ENCODE measurements at regions not wholly inside any gene's neighbourhood (a gene's known extent, or its start where the extent isn't known, plus 50 kb on each side); places are given as distances from the start of the nearest gene placed in this dataset.
"Not testable (repeated sequence)": the region's sequence is repeated elsewhere in the genome, so short reads cannot be mapped to it uniquely, and the experiment has no call there.

DNA sequence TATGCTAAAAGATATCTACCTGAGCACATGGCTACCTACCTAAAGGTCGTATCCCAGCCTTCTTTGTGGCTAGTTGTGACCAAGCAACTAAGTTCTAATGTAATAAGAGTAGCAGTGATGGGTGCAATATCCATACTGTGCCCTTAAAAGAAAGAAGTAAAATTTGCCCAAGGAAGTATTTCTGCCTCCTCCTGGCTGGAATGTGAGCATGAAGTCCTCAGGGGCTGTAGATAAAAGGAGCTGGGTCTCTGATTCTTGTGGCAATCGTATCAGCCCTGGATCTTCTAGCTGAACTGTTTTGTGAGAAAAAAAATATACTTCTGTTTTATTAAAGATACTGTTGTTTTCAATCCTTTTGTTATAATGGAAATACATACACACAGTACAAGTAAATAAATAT lies 217.4 kb downstream of the GPAT3 start:
- intact Hi-C loops (cut with micrococcal nuclease), result no loop called here
- Mint-ChIP-seq H3K4me3 (no peak overlapping the region), H3K27me3 (ENCODE audit: insufficient read depth) (peaks cover 2% of the 10 kb centered on the region), H3K9me3 (no peaks in the 10 kb centered on the region), H3K4me1 (ENCODE audit: low read depth) (no peaks in the 10 kb centered on the region), H3K27ac (no peak overlapping the region), H3K36me3 (ENCODE audit: low read depth) (no peaks in the 10 kb centered on the region)
- DNase-seq (ENCODE audit: low spot score), result no peak

DNA sequence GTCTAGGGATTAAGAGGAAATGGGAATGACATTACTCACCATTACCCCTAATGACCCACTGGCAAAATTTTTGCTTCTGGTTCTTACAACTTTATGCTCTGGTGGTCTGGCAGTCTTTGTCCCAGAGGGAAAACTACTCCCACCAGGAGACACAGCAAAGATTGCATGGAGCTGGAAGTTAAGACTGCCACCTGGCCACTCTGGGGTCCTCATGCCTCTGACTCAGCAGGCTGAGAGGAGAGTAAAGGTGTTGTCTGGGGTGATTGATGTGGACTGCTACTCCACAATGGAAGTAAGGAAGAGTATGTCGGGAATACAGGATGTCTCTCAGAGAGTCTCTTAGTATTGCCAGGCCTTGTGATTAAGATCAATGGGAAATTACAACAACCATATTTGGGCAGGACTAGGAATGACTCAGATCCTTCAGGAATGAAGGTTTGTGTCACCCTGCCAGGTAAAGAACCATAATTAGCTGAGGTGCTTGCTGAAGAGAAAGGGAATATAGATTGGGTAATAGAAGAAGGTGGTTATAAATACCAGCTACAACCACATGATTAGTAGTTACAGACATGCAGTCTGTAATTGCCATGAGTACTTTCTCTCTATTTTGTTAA lies 215.5 kb downstream of the GPAT3 start:
- peaks cover 5% of the 10 kb centered on the region for H3K27me3 Mint-ChIP-seq (ENCODE audit: insufficient read depth)
- H3K36me3 Mint-ChIP-seq (ENCODE audit: low read depth), result no peaks in the 10 kb centered on the region
- H3K9me3 Mint-ChIP-seq, result no peaks in the 10 kb centered on the region
- no peak for DNase-seq (ENCODE audit: low spot score)
- no peak overlapping the region for H3K27ac Mint-ChIP-seq
- intact Hi-C loops (cut with micrococcal nuclease), result no loop called here
- H3K4me3 Mint-ChIP-seq, result no peak overlapping the region
- no peaks in the 10 kb centered on the region for H3K4me1 Mint-ChIP-seq (ENCODE audit: low read depth)

DNA sequence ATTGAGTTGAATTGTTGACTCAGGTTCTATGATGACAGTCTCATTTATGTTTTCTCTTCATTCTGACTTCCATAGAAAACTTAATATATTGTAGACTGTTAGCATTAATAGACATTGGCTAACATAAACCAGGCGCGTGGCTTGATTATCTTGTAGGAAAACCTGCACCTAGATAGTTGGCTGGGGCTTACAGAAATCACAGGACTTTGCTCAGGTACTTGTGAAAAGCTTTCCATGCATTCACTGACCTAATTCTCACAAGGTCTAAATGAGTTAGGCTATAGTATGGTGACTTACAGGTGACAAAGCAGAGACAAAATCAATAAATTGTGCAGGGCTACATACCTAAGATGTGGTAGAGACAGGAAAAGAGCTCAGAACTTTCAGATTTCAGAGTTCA lies 212.8 kb downstream of the GPAT3 start:
- H3K36me3 Mint-ChIP-seq (ENCODE audit: low read depth), result no peaks in the 10 kb centered on the region
- no peak for DNase-seq (ENCODE audit: low spot score)
- H3K27me3 Mint-ChIP-seq (ENCODE audit: insufficient read depth), result peaks cover 5% of the 10 kb centered on the region
- H3K27ac Mint-ChIP-seq, result no peak overlapping the region
- no peaks in the 10 kb centered on the region for H3K4me1 Mint-ChIP-seq (ENCODE audit: low read depth)
- H3K9me3 Mint-ChIP-seq, result no peaks in the 10 kb centered on the region
- no peak overlapping the region for H3K4me3 Mint-ChIP-seq
- intact Hi-C loops (cut with micrococcal nuclease), result no loop called here

DNA sequence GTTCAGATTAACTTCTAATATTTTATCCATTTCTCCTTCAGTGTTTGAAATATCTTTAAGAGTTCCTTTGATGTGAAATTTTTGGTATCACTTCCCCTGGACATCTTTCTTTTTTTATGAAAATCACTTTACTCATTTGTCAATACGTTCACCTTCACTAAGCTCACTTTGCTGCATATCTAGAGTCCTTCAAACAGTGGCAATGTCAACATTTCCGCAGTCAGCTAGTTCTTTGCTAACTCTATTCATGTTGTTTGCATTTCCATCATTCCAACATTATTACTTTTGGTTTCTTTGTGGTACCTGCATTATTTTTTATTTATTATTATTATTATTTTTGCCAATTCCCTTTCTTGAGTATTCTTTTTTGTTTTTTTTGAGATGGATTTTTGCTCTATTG lies 203.0 kb downstream of the GPAT3 start:
- H3K36me3 Mint-ChIP-seq (ENCODE audit: low read depth), result no peaks in the 10 kb centered on the region
- H3K27ac Mint-ChIP-seq, result no peak overlapping the region
- H3K4me3 Mint-ChIP-seq, result no peak overlapping the region
- no peaks in the 10 kb centered on the region for H3K9me3 Mint-ChIP-seq
- no peak for DNase-seq (ENCODE audit: low spot score)
- no peaks in the 10 kb centered on the region for H3K4me1 Mint-ChIP-seq (ENCODE audit: low read depth)
- H3K27me3 Mint-ChIP-seq (ENCODE audit: insufficient read depth), result peaks cover 2% of the 10 kb centered on the region
- intact Hi-C loops (cut with micrococcal nuclease), result no loop called here

DNA sequence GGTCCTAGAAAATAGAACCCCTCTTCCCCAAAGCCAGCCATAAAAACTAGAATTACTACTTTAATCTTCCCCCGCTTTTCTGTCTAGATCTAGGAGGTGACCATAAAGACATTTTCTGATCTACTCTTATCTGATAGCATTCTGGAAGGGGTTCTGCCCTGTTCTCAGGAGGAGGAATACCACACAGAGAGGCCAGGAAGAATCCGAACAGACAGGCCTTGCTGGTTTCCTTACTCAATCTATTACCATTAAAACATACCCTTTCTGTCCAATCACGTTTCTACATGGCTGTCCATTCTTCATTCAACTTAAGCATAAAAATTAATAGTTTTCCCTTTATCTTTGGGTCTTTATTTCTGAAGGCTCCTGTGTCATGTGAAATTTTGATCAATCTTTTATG lies 198.7 kb downstream of the GPAT3 start:
- H3K27ac Mint-ChIP-seq, result no peak overlapping the region
- no peaks in the 10 kb centered on the region for H3K36me3 Mint-ChIP-seq (ENCODE audit: low read depth)
- intact Hi-C loops (cut with micrococcal nuclease), result no loop called here
- no peaks in the 10 kb centered on the region for H3K4me1 Mint-ChIP-seq (ENCODE audit: low read depth)
- H3K9me3 Mint-ChIP-seq, result no peaks in the 10 kb centered on the region
- DNase-seq (ENCODE audit: low spot score), result no peak
- no peak overlapping the region for H3K4me3 Mint-ChIP-seq
- H3K27me3 Mint-ChIP-seq (ENCODE audit: insufficient read depth), result no peaks in the 10 kb centered on the region

DNA sequence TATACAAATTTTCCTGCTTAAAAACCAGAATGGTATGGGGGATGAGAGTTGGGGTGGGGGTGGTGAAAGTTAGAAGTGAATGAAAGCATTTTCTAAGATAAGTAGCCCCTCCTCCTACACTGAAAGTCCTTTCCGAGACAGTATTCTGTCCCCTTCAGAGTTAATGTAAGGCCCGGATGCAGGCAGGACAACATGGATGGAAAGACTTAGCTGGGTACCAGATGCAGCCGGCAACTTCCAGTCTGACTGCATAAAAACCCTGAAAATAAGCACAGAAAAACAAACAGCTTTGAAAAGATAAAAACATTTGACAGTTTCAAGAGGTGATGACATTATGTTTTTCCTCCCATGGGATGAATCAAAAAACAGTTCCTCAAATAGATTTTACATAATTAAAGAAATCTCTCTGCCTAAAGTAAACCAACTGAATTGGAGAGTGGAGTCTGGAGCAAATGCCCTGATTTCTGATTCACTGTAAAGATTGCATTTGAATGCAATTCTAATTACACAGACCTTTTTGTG lies 196.3 kb downstream of the GPAT3 start:
- intact Hi-C loops (cut with micrococcal nuclease), result no loop called here
- DNase-seq (ENCODE audit: low spot score), result no peak
- no peak overlapping the region for H3K4me3 Mint-ChIP-seq
- no peak overlapping the region for H3K27ac Mint-ChIP-seq
- no peaks in the 10 kb centered on the region for H3K27me3 Mint-ChIP-seq (ENCODE audit: insufficient read depth)
- H3K9me3 Mint-ChIP-seq, result no peaks in the 10 kb centered on the region
- H3K4me1 Mint-ChIP-seq (ENCODE audit: low read depth), result no peaks in the 10 kb centered on the region
- H3K36me3 Mint-ChIP-seq (ENCODE audit: low read depth), result no peaks in the 10 kb centered on the region

DNA sequence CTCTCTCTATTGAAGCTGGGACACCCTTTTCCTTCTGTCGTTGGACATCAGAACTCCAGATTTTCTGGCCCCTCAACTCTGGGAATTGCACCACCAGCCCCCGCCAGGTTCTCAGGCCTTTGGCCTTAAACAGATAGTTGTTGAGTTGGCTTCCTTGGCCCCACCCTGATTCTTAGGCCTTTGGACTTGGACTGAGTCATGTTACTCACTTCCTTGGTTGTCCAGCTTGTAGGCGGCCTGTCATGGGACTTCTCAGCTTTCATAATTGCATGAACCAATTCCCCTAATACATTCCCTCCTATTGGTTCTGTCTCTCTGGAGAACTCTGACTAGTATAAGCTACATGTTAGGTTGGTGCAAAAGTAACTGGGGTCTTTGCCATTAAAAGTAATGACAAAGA lies 195.7 kb downstream of the GPAT3 start:
- DNase-seq (ENCODE audit: low spot score), result no peak
- H3K4me3 Mint-ChIP-seq, result no peak overlapping the region
- H3K27ac Mint-ChIP-seq, result no peak overlapping the region
- intact Hi-C loops (cut with micrococcal nuclease), result no loop called here
- no peaks in the 10 kb centered on the region for H3K36me3 Mint-ChIP-seq (ENCODE audit: low read depth)
- H3K4me1 Mint-ChIP-seq (ENCODE audit: low read depth), result no peaks in the 10 kb centered on the region
- no peaks in the 10 kb centered on the region for H3K27me3 Mint-ChIP-seq (ENCODE audit: insufficient read depth)
- H3K9me3 Mint-ChIP-seq, result no peaks in the 10 kb centered on the region

DNA sequence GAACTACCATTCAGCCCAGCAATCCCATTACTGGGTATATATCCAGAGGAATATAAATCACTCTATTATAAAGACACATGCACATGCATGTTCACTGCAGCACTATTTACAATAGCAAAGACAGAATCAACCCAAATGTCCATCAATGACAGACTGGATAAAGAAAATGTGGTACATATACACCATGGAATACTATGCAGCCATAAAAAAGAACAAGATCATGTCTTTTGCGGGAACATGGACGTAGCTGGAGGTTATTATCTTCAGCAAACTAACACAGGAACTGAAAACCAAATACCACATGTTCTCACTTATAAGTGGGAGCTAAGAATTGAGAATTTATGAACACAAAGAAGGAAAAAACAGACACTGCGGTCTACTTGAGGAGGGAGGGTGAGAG lies 195.1 kb downstream of the GPAT3 start:
- H3K27me3 Mint-ChIP-seq (ENCODE audit: insufficient read depth); DNase-seq (ENCODE audit: low spot score); H3K36me3 Mint-ChIP-seq (ENCODE audit: low read depth); H3K4me1 Mint-ChIP-seq (ENCODE audit: low read depth); H3K27ac Mint-ChIP-seq; H3K9me3 Mint-ChIP-seq; H3K4me3 Mint-ChIP-seq; intact Hi-C loops (cut with micrococcal nuclease): not testable (repeated sequence)

DNA sequence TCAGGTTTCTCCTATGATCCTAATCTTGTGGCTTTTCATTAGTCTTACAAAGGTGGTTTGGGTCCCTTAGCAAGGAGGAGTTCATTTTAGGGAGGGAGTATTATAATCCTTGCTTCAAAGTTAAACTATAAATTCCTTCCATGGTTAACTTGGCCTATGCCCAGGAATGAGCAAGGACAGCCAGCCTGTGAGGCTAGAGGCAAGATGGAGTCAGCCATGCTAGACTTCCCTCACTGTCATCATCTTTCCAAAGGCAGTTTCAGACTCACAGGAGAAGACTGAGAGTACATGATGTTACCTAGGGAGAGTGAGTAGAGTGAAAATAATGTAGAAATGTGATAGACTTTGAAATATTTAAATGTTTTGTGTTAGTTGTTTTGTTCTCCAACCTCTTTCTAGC lies 192.3 kb downstream of the GPAT3 start:
- Mint-ChIP-seq H3K36me3 (ENCODE audit: low read depth) (no peaks in the 10 kb centered on the region), H3K27me3 (ENCODE audit: insufficient read depth) (no peaks in the 10 kb centered on the region), H3K4me1 (ENCODE audit: low read depth) (no peaks in the 10 kb centered on the region), H3K27ac (no peak overlapping the region), H3K9me3 (no peaks in the 10 kb centered on the region), H3K4me3 (no peak overlapping the region)
- intact Hi-C loops (cut with micrococcal nuclease), result no loop called here
- DNase-seq (ENCODE audit: low spot score), result no peak

DNA sequence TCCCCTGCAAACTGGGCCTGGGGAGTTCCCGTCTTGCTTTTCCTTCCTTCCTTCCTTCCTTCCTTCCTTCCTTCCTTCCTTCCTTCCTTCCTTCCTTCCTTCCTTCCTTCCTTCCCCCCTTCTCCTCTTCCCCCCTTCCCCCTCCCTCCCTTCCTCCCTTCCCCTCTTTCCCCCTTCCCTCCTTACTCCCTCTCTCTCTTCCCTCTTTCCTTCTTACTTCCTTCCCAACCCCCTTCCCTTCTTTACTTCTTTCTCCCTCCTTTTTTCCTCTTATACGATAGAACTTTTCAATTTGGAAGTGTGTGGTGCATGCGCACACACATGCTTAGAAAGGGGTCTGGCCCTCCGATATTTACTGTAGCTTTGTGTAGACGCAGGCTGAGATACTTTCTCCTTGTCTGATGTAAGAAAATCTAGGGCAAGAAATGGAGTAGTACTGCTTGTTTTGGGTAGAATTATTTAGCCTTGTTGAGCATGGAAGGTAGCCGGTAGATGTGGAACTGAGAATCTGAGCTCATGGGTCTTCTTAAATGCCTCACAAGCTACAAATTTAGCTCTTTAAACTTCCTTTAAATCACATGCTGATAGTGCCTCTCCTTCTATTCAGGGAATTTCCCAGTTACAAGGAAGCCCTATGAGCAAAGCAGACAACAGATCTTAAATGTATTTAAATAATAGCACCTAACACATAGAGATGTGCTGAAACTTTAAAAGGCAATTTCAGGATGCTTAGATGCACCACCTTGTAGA lies 189.6 kb downstream of the GPAT3 start:
- H3K27ac Mint-ChIP-seq, result no peak overlapping the region
- no peak overlapping the region for H3K4me3 Mint-ChIP-seq
- DNase-seq (ENCODE audit: low spot score), result no peak
- peaks cover 7% of the 10 kb centered on the region for H3K27me3 Mint-ChIP-seq (ENCODE audit: insufficient read depth)
- intact Hi-C loops (cut with micrococcal nuclease), result no loop called here
- no peaks in the 10 kb centered on the region for H3K4me1 Mint-ChIP-seq (ENCODE audit: low read depth)
- no peaks in the 10 kb centered on the region for H3K36me3 Mint-ChIP-seq (ENCODE audit: low read depth)
- H3K9me3 Mint-ChIP-seq, result no peaks in the 10 kb centered on the region

DNA sequence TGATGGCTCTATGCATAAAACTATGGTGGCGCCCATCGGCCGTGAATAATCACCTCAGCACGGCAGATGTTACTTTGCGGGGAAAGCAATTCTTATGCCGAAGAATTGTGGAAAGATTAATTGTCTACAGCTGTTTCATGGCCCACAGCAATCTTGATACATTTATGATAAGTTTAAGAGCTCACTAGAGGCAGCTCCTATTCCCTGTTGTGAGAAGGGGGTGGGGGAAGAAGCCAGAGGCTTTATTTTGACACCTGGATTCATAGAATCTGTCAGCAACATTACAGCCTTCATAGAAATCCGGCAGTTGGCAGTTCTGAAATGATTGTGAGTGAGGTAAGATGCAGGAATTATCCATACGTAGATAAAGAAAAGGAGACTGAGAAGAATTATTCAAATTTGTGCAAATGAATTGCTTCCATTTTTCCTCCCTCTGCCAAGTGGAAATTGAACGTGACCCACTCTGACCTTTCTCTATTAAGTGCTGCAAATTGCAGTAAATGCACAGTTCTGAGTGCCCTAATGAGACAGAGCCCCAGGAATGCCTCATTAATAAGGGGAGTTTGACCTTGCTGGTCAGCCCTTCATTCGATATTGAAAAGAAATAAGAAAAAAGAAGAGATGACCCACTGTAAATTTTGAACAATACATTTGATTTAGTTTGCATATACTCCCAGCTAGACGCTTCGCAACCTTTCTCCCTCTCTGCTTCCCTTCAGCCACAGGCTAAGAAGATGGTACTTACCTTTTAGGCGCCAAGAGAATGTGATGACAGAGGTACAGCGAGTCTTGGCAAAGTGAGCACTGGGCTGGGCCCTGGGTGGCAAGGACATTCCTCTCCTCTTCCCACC lies 188.8 kb downstream of the GPAT3 start:
- Mint-ChIP-seq H3K36me3 (ENCODE audit: low read depth) (no peaks in the 10 kb centered on the region), H3K27ac (no peak overlapping the region)
- DNase-seq (ENCODE audit: low spot score), result no peak

DNA sequence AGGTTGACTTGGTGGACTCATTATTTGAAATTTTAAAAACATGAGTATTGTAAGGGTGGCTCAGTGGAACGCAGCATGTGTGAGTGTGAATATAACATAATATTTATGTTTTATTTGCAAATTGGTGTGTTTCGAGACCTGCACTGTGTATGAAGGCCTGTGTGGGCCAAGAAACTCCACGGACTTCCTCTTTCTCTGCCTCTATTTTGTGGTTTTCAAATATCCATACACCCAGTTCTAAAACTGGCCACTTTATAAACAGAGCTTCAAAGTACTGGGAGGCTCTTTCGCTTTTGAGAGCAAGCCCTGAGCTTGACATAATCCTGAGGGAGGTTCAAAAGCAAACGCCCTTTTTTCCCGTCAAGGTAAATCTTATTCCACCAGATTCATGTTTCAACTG lies 187.7 kb downstream of the GPAT3 start:
- Mint-ChIP-seq H3K4me3 (no peak overlapping the region), H3K36me3 (ENCODE audit: low read depth) (no peaks in the 10 kb centered on the region), H3K27ac (no peak overlapping the region), H3K4me1 (ENCODE audit: low read depth) (no peaks in the 10 kb centered on the region), H3K9me3 (no peaks in the 10 kb centered on the region), H3K27me3 (ENCODE audit: insufficient read depth) (peaks cover 7% of the 10 kb centered on the region)
- DNase-seq (ENCODE audit: low spot score), result no peak
- intact Hi-C loops (cut with micrococcal nuclease), result no loop called here

More for the DNA sequence above, 188.8 kb downstream of the GPAT3 start:
- no peaks in the 10 kb centered on the region for H3K4me1 Mint-ChIP-seq (ENCODE audit: low read depth)
- no peak overlapping the region for H3K4me3 Mint-ChIP-seq
- intact Hi-C loops (cut with micrococcal nuclease), result no loop called here
- peaks cover 7% of the 10 kb centered on the region for H3K27me3 Mint-ChIP-seq (ENCODE audit: insufficient read depth)
- no peaks in the 10 kb centered on the region for H3K9me3 Mint-ChIP-seq

DNA sequence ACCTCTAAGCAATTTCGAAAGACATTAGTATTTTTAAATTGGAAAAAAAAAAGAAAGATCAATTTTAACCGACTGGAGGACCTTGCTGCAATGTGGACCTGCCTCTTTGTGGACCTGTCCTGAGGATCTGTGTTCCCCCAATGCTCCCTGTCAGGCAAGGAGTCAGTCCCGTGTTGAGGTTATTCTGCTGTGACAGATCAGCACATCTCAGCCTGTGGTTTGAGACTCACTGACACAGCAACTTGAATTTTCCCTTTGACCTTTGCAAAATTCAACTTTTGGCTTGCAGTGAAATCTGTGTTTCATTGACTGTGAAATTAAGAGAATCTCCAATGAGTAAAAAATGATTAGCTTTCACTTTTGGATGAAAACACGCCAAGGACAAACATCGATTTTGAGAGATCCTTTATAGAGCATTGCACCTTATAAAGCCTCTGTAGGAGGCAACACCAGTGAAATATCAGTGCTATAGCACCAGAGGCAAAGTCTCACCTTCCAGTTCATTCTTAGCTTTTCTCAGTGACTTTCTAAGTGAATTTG lies 186.9 kb downstream of the GPAT3 start:
- H3K4me3 Mint-ChIP-seq, result no peak overlapping the region
- no peaks in the 10 kb centered on the region for H3K4me1 Mint-ChIP-seq (ENCODE audit: low read depth)
- H3K36me3 Mint-ChIP-seq (ENCODE audit: low read depth), result no peaks in the 10 kb centered on the region
- no peak overlapping the region for H3K27ac Mint-ChIP-seq
- no peak for DNase-seq (ENCODE audit: low spot score)
- no peaks in the 10 kb centered on the region for H3K9me3 Mint-ChIP-seq
- intact Hi-C loops (cut with micrococcal nuclease), result no loop called here
- H3K27me3 Mint-ChIP-seq (ENCODE audit: insufficient read depth), result peaks cover 7% of the 10 kb centered on the region

Measured in activated T-helper 1 cell treated with anti-CD3 and anti-CD28 coated beads, Interleukin-12 subunit alpha, Interleukin-12 subunit beta, Interleukin-2, Interleukin-4 antibody, amounts not matched to agents 30 ng/mL and 10 ng/mL and 1 ng/mL, durations not matched to agents 14 hours and 24 hours and 36 hours (primary cell).